Lung (tissue), 11 donors: ENCODE measurements at regions not wholly inside any gene's neighbourhood (a gene's known extent, or its start where the extent isn't known, plus 50 kb on each side); places are given as distances from the start of the nearest gene placed in this dataset.

Source experiments
- ATAC-seq: fragments of 200-7000 bp; cut with Tn5 transposase; one replicate; pipeline ENCODE4 v1.9.1; 2020; ENCODE audit warnings: moderate number of reproducible peaks; ENCODE audit not compliant: insufficient read depth, low FRiP score
- DNase-seq, 3 donors: peaks; one replicate each; pipeline ENCODE4 v3.0.0-alpha.2; 2013 to 2017
- H3K27ac ChIP-seq, 2 donors: one replicate each; pipeline ENCODE4 v1.5.1; 2013; ENCODE audit warnings: mild to moderate bottlenecking in 2 of 2, moderate library complexity in 2 of 2, control low read depth in 1 of 2, inconsistent platforms in 1 of 2, low read depth in 1 of 2, low read length in 1 of 2
- H3K27me3 ChIP-seq, 3 donors: one replicate each; pipeline ENCODE4 v1.5.1; 2013; ENCODE audit warnings: low read length in 2 of 3; ENCODE audit not compliant: control insufficient read depth in 3 of 3, insufficient read depth in 3 of 3
- H3K36me3 ChIP-seq, 4 donors: one replicate each; pipeline ENCODE4 v1.5.1; 2013; ENCODE audit warnings: low read length in 4 of 4, mild to moderate bottlenecking in 1 of 4, moderate library complexity in 1 of 4; ENCODE audit not compliant: control insufficient read depth in 4 of 4, insufficient read depth in 4 of 4
- H3K4me1 ChIP-seq, 5 donors: one replicate each; pipeline ENCODE4 v1.5.1; 2013; ENCODE audit warnings: low read length in 5 of 5, mild to moderate bottlenecking in 2 of 5, moderate library complexity in 1 of 5; ENCODE audit not compliant: control insufficient read depth in 5 of 5, insufficient read depth in 5 of 5
- H3K4me3 ChIP-seq: one replicate; pipeline ENCODE4 v1.5.1; 2013; ENCODE audit warnings: mild to moderate bottlenecking, control low read depth, moderate library complexity
- H3K9ac ChIP-seq, 2 donors: one replicate each; pipeline ENCODE4 v1.5.1; 2013; ENCODE audit warnings: low read length in 2 of 2, control low read depth in 1 of 2; ENCODE audit not compliant: insufficient read depth in 1 of 2
- H3K9me3 ChIP-seq, 4 donors: one replicate each; pipeline ENCODE4 v1.5.1; 2013; ENCODE audit warnings: low read length in 3 of 4, mild to moderate bottlenecking in 1 of 4, moderate library complexity in 1 of 4; ENCODE audit not compliant: control insufficient read depth in 4 of 4, insufficient read depth in 3 of 4
- WGBS, 2 donors: extraction: QIAGEN DNeasy Blood & Tissue Kit; methylation state at CpG; one replicate each; pipeline ENCODE4 v1.1.7; 2013; 5-methylcytosine and 5-hydroxymethylcytosine counted together
- TF ChIP-seq, protein P1 (sequence below): IDR thresholded peaks from 2 replicates; pipeline ENCODE4 v1.5.1; 2012; ENCODE audit warnings: mild to moderate bottlenecking; ENCODE audit errors: control extremely low read depth, extremely low read depth
- donor health status: control.
- donor health status: control.
- donor health status: Bipolar disorder and iron deficiency.
- donor health status: healthy.
- donor health status: DM: yes; HTN: yes; CAD: no.

DNA sequence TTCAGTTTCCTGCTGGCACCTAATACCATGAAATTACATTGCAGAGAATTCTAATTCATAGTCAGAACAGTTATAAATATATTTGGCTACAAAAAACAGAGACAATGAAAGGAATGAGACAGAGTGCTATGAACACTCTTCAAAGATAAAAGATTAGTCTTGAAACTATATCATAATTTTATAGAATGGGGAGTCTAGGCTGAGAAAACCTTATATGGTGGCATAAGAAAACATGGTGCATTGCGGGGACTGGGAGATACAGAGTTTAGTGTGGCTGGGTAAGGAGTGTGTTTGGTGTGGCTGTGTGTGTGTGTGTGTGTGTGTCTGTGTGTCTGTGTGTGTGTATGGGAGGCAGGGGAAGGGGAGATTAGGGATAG, 64.5 kb upstream of the CTLA4 start:
- DNase-seq (no peak), ATAC-seq (no peak)
- WGBS, 2 donors = 96 to 97% methylated on average over 1 of the region's 1 CpG
- H3K27ac ChIP-seq = no peak overlapping the region
- no peak overlapping the region for H3K9ac ChIP-seq
- no peaks in the 10 kb centered on the region for H3K36me3 ChIP-seq
- TF ChIP-seq, protein P1, sequence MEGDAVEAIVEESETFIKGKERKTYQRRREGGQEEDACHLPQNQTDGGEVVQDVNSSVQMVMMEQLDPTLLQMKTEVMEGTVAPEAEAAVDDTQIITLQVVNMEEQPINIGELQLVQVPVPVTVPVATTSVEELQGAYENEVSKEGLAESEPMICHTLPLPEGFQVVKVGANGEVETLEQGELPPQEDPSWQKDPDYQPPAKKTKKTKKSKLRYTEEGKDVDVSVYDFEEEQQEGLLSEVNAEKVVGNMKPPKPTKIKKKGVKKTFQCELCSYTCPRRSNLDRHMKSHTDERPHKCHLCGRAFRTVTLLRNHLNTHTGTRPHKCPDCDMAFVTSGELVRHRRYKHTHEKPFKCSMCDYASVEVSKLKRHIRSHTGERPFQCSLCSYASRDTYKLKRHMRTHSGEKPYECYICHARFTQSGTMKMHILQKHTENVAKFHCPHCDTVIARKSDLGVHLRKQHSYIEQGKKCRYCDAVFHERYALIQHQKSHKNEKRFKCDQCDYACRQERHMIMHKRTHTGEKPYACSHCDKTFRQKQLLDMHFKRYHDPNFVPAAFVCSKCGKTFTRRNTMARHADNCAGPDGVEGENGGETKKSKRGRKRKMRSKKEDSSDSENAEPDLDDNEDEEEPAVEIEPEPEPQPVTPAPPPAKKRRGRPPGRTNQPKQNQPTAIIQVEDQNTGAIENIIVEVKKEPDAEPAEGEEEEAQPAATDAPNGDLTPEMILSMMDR = no peak
- no peak overlapping the region for H3K4me3 ChIP-seq
- peaks cover 0 to 8% (median 4%) of the 10 kb centered on the region in 5 donors for H3K4me1 ChIP-seq
- peaks cover 0 to 3% (median 2%) of the 10 kb centered on the region in 4 donors for H3K9me3 ChIP-seq
- H3K27me3 ChIP-seq = no peaks in the 10 kb centered on the region

DNA sequence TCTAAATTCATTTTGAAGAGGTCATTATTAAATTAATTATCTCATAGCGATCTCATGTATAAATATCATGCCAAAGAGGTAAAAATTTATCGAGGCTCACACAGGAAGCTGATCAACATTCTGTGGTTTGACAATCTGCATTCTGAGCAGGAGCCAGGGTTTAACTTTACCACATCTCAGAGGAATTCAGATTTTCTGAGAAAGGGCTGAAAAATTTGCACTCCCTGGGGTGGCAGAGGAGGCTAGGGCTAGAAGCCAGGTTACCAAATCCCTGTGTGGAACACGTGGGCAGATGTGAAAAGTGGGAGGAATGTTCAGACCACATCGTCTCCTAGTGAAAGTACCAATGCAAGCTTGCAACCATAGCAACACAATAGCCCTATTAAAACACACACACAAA, 63.5 kb upstream of the CTLA4 start:
- H3K9ac ChIP-seq = no peak overlapping the region
- H3K4me3 ChIP-seq = no peak overlapping the region
- peaks cover 0 to 3% (median 2%) of the 10 kb centered on the region in 4 donors for H3K9me3 ChIP-seq
- TF ChIP-seq, protein P1 = no peak
- peaks cover 0 to 8% (median 0%) of the 10 kb centered on the region in 5 donors for H3K4me1 ChIP-seq
- DNase-seq (peak in 1 of 3 donors; percentile 35), ATAC-seq (peak; percentile 31)
- no peak overlapping the region for H3K27ac ChIP-seq
- H3K27me3 ChIP-seq = no peaks in the 10 kb centered on the region
- H3K36me3 ChIP-seq = no peaks in the 10 kb centered on the region
- WGBS, 2 donors = 48 to 64% methylated on average over 4 of the region's 4 CpGs

DNA sequence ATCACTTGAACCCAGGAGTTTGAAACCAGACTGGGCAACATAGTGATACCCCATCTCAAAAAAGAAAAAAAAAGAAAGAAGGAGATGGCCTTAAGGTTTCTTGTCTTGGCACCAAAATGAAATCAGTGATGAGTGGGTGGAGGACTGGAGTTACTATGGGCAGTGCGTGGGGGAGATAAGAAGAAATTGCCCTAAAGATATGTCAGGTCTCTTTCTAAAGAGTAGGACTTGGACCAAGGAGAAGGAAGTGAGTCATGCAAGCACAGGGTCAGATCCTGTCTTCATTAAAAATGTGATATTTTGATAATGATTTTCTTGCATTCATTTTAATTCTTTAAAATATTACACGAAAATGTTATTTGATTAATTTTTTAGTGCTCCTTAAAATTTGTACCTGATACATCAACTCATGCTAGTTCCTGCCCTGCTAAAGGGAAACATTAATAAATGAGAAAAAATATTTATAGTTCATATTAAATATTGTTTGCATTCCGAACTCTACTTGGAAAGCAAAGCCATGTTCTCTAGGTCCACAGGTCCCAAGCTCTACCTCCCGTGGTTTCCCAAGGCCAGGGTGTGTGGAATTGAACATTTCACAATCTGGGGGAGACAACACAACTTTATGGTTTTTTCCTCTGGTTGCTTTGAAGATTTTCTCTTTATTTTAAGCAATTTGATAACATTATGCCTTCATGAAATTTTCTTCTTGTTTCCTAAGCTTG, 62.6 kb upstream of the CTLA4 start:
- H3K9ac ChIP-seq = no peak overlapping the region
- peaks cover 0 to 3% (median 2%) of the 10 kb centered on the region in 4 donors for H3K9me3 ChIP-seq
- H3K27me3 ChIP-seq = no peaks in the 10 kb centered on the region
- no peaks in the 10 kb centered on the region for H3K36me3 ChIP-seq
- H3K4me1 ChIP-seq = peaks cover 0 to 5% (median 0%) of the 10 kb centered on the region in 5 donors
- no peak overlapping the region for H3K4me3 ChIP-seq
- WGBS, 2 donors = 82 to 86% methylated on average over 4 of the region's 4 CpGs
- ATAC-seq (no peak), DNase-seq (no peak)
- H3K27ac ChIP-seq = no peak overlapping the region
- TF ChIP-seq, protein P1 = no peak

DNA sequence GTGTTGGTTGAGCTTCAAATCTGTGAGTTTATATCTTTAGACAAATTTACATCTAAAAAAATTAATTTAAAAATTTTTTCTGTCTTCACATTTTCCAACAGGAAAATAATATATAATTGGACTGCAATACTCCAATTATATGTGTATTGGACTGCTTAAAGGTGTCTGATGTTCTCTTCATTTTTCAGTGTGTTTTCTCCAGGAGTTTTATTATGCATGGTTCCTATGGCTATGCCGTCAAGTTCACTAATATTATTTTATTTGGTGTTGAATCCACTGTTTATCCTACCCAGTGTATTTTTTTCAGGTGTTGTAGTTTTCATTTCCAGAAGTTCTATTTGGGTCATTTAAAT, 62.1 kb upstream of the CTLA4 start:
- TF ChIP-seq, protein P1 = no peak
- DNase-seq (no peak), ATAC-seq (no peak)
- H3K4me3 ChIP-seq = no peak overlapping the region
- H3K27me3 ChIP-seq = no peaks in the 10 kb centered on the region
- 98 to 100% methylated on average over 1 of the region's 1 CpG for WGBS, 2 donors
- H3K4me1 ChIP-seq = peaks cover 0 to 5% (median 0%) of the 10 kb centered on the region in 5 donors
- no peak overlapping the region for H3K9ac ChIP-seq
- peaks cover 0 to 3% (median 2%) of the 10 kb centered on the region in 4 donors for H3K9me3 ChIP-seq
- H3K27ac ChIP-seq = no peak overlapping the region
- H3K36me3 ChIP-seq = no peaks in the 10 kb centered on the region
